CD14-positive monocyte (primary cell): ENCODE measurements at regions not wholly inside any gene's neighbourhood (a gene's known extent, or its start where the extent isn't known, plus 50 kb on each side); places are given as distances from the start of the nearest gene placed in this dataset.

ENCODE experiments used
- DNase-seq, 3 donors: peaks; one replicate each; pipeline ENCODE4 v3.0.0-alpha.2; 2011 to 2022
- H2AFZ ChIP-seq: 2 replicates; pipeline ENCODE4 v1.6.0; 2012; ENCODE audit warnings: mild to moderate bottlenecking, low read depth, low read length, inconsistent platforms; ENCODE audit not compliant: insufficient read depth, poor library complexity, severe bottlenecking
- H3K27ac ChIP-seq, 2 donors: 1 replicate in 1 of 2; 2 replicates in 1 of 2; pipeline ENCODE4 v1.5.1; 2012 to 2013; ENCODE audit warnings: low read length in 2 of 2, control low read depth in 1 of 2, inconsistent platforms in 1 of 2, low read depth in 1 of 2, mild to moderate bottlenecking in 1 of 2
- H3K27me3 ChIP-seq, 2 donors: one replicate each; pipeline versions ENCODE4 v1.6.0 to v1.6.1; 2011 to 2013; ENCODE audit warnings: low read length in 2 of 2; ENCODE audit not compliant: control insufficient read depth in 2 of 2, insufficient read depth in 2 of 2
- H3K36me3 ChIP-seq, 2 donors: replicated peaks in 1 of 2; 1 replicate in 1 of 2; 2 replicates in 1 of 2; pipeline versions ENCODE4 v1.5.1 to v1.6.1; 2012 to 2013; ENCODE audit warnings: low read length in 2 of 2, control low read depth in 1 of 2, inconsistent platforms in 1 of 2, mild to moderate bottlenecking in 1 of 2; ENCODE audit not compliant: insufficient read depth in 2 of 2, control insufficient read depth in 1 of 2
- H3K4me1 ChIP-seq, 2 donors: 1 replicate in 1 of 2; 2 replicates in 1 of 2; pipeline versions ENCODE4 v1.5.1 to v1.6.1; 2012 to 2013; ENCODE audit warnings: low read length in 2 of 2, control low read depth in 1 of 2, inconsistent platforms in 1 of 2, mild to moderate bottlenecking in 1 of 2, moderate library complexity in 1 of 2; ENCODE audit not compliant: insufficient read depth in 2 of 2, control insufficient read depth in 1 of 2
- H3K4me2 ChIP-seq: replicated peaks from 2 replicates; pipeline ENCODE3; 2012; ENCODE audit warnings: low read length, moderate library complexity, mild to moderate bottlenecking; ENCODE audit not compliant: poor library complexity, severe bottlenecking; ENCODE audit errors: extremely low read depth
- H3K4me3 ChIP-seq, 3 experiments: fragments of 200-600 bp in 1 of 3; sonication (generic) in 1 of 3; replicated peaks in 1 of 3; 1 replicate in 2 of 3; 2 replicates in 1 of 3; pipeline ENCODE4 v1.5.1; 2011 to 2013; ENCODE audit warnings: low read length in 3 of 3, mild to moderate bottlenecking in 3 of 3, control low read depth in 2 of 3, low read depth in 2 of 3, inconsistent platforms in 1 of 3, moderate library complexity in 1 of 3
- H3K79me2 ChIP-seq: 2 replicates; pipeline ENCODE4 v1.6.0; 2012; ENCODE audit warnings: mild to moderate bottlenecking, control low read depth, inconsistent platforms, low read length, moderate library complexity; ENCODE audit not compliant: insufficient read depth
- H3K9ac ChIP-seq: 2 replicates; pipeline ENCODE4 v1.6.0; 2017; ENCODE audit warnings: low read length, mild to moderate bottlenecking; ENCODE audit not compliant: insufficient read depth, poor library complexity, severe bottlenecking
- H3K9me3 ChIP-seq, 2 donors: replicated peaks in 1 of 2; 1 replicate in 1 of 2; 2 replicates in 1 of 2; pipeline versions ENCODE4 v1.5.1 to v1.6.1; 2012 to 2013; ENCODE audit warnings: low read length in 2 of 2, control low read depth in 1 of 2; ENCODE audit not compliant: control insufficient read depth in 1 of 2, insufficient read depth in 1 of 2
- H4K20me1 ChIP-seq: 2 replicates; pipeline ENCODE4 v1.6.0; 2012; ENCODE audit warnings: mild to moderate bottlenecking, low read length, control low read depth, moderate library complexity; ENCODE audit not compliant: insufficient read depth
- H3K27ac Mint-ChIP-seq, 7 donors: one replicate each; pipeline ENCODE4 v1.8.0; 2020; ENCODE audit warnings: mild to moderate bottlenecking in 7 of 7, mixed read lengths in 7 of 7, moderate library complexity in 6 of 7, inconsistent platforms in 2 of 7
- H3K27me3 Mint-ChIP-seq, 3 donors: one replicate each; pipeline ENCODE4 v1.8.0; 2021 to 2022; ENCODE audit warnings: low read depth in 3 of 3, mild to moderate bottlenecking in 3 of 3, mixed read lengths in 3 of 3, moderate library complexity in 3 of 3, inconsistent platforms in 1 of 3
- H3K36me3 Mint-ChIP-seq, 2 donors: one replicate each; pipeline ENCODE4 v1.8.0; 2020; ENCODE audit warnings: mixed read lengths in 2 of 2, inconsistent platforms in 1 of 2, mild to moderate bottlenecking in 1 of 2
- H3K4me1 Mint-ChIP-seq: one replicate; pipeline ENCODE4 v1.8.0; 2020; ENCODE audit warnings: mild to moderate bottlenecking, mixed read lengths
- H3K4me3 Mint-ChIP-seq, 2 donors: one replicate each; pipeline ENCODE4 v1.8.0; 2020; ENCODE audit warnings: mild to moderate bottlenecking in 2 of 2, mixed read lengths in 2 of 2, moderate library complexity in 1 of 2
- H3K9me3 Mint-ChIP-seq, 7 donors: one replicate each; pipeline ENCODE4 v1.8.0; 2020 to 2022; ENCODE audit warnings: mixed read lengths in 7 of 7, mild to moderate bottlenecking in 6 of 7, moderate library complexity in 6 of 7, inconsistent platforms in 2 of 7
- WGBS: methylation state at CpG from one replicate; pipeline ENCODE4 v1.1.5; 2013; ENCODE audit warnings: missing lambda C conversion rate; ENCODE audit not compliant: insufficient coverage; 5-methylcytosine and 5-hydroxymethylcytosine counted together
- intact Hi-C, 2 donors: fragments of 100-400 bp; cut with micrococcal nuclease; formaldehyde crosslinking; loops; one replicate each; pipeline versions ENCODE4 v1.15.0 to v1.15.1; 2023
- TF ChIP-seq, protein P1 (sequence below): fragments of 200-600 bp; IDR thresholded peaks from one replicate; pipeline ENCODE4 v1.8.0; 2022; ENCODE audit warnings: antibody characterized with exemption, mild to moderate bottlenecking

DNA sequence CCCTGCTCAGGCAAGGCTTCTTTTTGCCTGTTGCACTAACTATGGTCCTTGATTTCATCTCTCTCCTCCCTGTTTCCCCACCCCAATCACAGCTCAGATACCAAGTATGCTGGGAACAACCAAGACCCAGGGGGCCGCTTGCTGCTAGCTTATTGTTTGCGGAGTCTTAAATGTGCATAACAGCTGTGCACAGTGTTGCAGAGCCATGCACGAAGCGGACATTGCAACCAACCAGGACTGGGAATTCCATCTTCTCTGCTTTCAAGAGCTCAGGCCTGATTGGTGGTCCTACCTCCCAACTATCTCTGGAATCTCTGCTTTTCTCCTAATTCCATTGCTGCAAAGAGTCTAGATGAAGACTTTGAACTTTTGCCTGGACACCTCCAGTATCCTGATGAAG, 281.3 kb upstream of the TNRC6C start:
- H3K36me3 Mint-ChIP-seq: no peaks in the 10 kb centered on the region

DNA sequence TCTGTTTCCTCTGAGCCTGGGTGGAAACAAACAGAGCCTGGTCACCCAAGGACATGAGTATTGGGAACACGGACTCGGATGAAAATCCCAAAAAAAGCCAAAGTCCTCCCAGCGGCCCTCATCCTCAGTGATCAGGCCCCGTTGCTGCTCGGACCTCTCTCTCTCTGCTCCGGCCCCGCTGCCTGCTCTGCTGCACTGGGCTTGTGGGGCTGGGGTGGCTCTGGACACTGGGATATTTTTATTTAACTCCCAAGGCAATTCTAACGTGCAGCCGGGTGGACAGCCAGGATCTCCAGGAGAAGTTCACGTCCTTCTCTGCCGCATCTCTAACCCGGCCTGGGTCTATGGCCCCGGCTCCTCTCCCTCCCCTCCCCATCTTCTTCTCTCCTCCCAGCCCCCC, 280.9 kb upstream of the TNRC6C start:
- no peaks in the 10 kb centered on the region for H4K20me1 ChIP-seq
- no peaks in the 10 kb centered on the region for H3K9me3 ChIP-seq
- no peaks in the 10 kb centered on the region for H3K36me3 Mint-ChIP-seq
- H3K4me1 ChIP-seq: no peaks in the 10 kb centered on the region
- H3K27me3 ChIP-seq: peaks cover 0 to 2% of the 10 kb centered on the region in 2 donors
- H3K4me2 ChIP-seq: no peak overlapping the region
- no peak for DNase-seq
- TF ChIP-seq, protein P1, sequence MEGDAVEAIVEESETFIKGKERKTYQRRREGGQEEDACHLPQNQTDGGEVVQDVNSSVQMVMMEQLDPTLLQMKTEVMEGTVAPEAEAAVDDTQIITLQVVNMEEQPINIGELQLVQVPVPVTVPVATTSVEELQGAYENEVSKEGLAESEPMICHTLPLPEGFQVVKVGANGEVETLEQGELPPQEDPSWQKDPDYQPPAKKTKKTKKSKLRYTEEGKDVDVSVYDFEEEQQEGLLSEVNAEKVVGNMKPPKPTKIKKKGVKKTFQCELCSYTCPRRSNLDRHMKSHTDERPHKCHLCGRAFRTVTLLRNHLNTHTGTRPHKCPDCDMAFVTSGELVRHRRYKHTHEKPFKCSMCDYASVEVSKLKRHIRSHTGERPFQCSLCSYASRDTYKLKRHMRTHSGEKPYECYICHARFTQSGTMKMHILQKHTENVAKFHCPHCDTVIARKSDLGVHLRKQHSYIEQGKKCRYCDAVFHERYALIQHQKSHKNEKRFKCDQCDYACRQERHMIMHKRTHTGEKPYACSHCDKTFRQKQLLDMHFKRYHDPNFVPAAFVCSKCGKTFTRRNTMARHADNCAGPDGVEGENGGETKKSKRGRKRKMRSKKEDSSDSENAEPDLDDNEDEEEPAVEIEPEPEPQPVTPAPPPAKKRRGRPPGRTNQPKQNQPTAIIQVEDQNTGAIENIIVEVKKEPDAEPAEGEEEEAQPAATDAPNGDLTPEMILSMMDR: no peak
- no peak overlapping the region for H3K27ac ChIP-seq
- H2AFZ ChIP-seq: no peak overlapping the region
- intact Hi-C loops: no loop called here
- WGBS: 95% methylated on average over 12 of the region's 13 CpGs
- no peak overlapping the region for H3K4me3 Mint-ChIP-seq
- H3K27ac Mint-ChIP-seq: no peak overlapping the region
- peaks cover 3 to 11% (median 4%) of the 10 kb centered on the region in 3 donors for H3K27me3 Mint-ChIP-seq
- H3K36me3 ChIP-seq: no peaks in the 10 kb centered on the region
- no peak overlapping the region for H3K9ac ChIP-seq
- no peaks in the 10 kb centered on the region for H3K79me2 ChIP-seq
- H3K4me1 Mint-ChIP-seq: no peaks in the 10 kb centered on the region
- H3K4me3 ChIP-seq: no peak overlapping the region
- H3K9me3 Mint-ChIP-seq: peaks cover 0 to 2% (median 0%) of the 10 kb centered on the region in 7 donors

More for the DNA sequence above, 281.3 kb upstream of the TNRC6C start:
- intact Hi-C loops: no loop called here
- Mint-ChIP-seq H3K9me3 (peaks cover 0 to 2% (median 0%) of the 10 kb centered on the region in 7 donors), H3K27me3 (peaks cover 3 to 11% (median 5%) of the 10 kb centered on the region in 3 donors), H3K4me3 (no peak overlapping the region), H3K4me1 (no peaks in the 10 kb centered on the region), H3K27ac (no peak overlapping the region)
- H3K79me2 ChIP-seq: no peaks in the 10 kb centered on the region
- H3K4me1 ChIP-seq: no peaks in the 10 kb centered on the region
- no peak for DNase-seq
- no peak overlapping the region for H3K4me2 ChIP-seq
- no peak overlapping the region for H3K27ac ChIP-seq
- peaks cover 0 to 2% of the 10 kb centered on the region in 2 donors for H3K27me3 ChIP-seq
- H2AFZ ChIP-seq: no peak overlapping the region
- no peaks in the 10 kb centered on the region for H3K9me3 ChIP-seq
- H3K36me3 ChIP-seq: no peaks in the 10 kb centered on the region
- TF ChIP-seq, protein P1: no peak
- WGBS: 91% methylated on average over 4 of the region's 4 CpGs
- no peaks in the 10 kb centered on the region for H4K20me1 ChIP-seq
- no peak overlapping the region for H3K9ac ChIP-seq
- H3K4me3 ChIP-seq: no peak overlapping the region
